Endothelial cell of umbilical vein (primary cell): ENCODE measurements at regions not wholly inside any gene's neighbourhood (a gene's known extent, or its start where the extent isn't known, plus 50 kb on each side); places are given as distances from the start of the nearest gene placed in this dataset.

Experiments used
- BruUV-seq: library from RNA; stranded (reverse); fragments of 400-500 nt; replicated peaks from 2 replicates; lab custom pipeline; 2021; lab: Mats Ljungman, UMichigan
- CTCF ChIA-PET: fragments of 300-600, 350-600 bp; sonication (Branson Sonifier 250); formaldehyde crosslinking; loops from one replicate; lab custom pipeline; 2021; ENCODE audit warnings: antibody characterized with exemption, inconsistent platforms; lab: Charles Lee
- POLR2A ChIA-PET: fragments of 300-600, 350-600 bp; sonication (Branson Sonifier 250); formaldehyde crosslinking; loops from one replicate; lab custom pipeline; 2021; ENCODE audit warnings: antibody characterized with exemption, inconsistent platforms; lab: Charles Lee
- DNase-seq: peaks from one replicate; pipeline ENCODE4 v3.0.0-alpha.2; 2011; ENCODE audit warnings: low read depth, low spot score
- FAIRE-seq: peaks from 2 replicates; lab custom pipeline; 2011; peaks lifted over from hg19 to GRCh38; lab: Jason Lieb, UNC
- H2AFZ ChIP-seq: 2 replicates; pipeline ENCODE4 v1.6.0; 2012; ENCODE audit warnings: low read depth, low read length, control low read depth, inconsistent platforms
- H3K27ac ChIP-seq: 2 replicates; pipeline ENCODE4 v1.5.1; 2011; ENCODE audit warnings: low read depth, mild to moderate bottlenecking, control low read depth, low read length, moderate library complexity; ENCODE audit not compliant: insufficient read depth
- H3K27me3 ChIP-seq, 2 experiments: 2 replicates each; pipeline versions ENCODE4 v1.6.0 to v1.6.1; 2011; ENCODE audit warnings: low read length in 2 of 2, mixed read lengths in 1 of 2; ENCODE audit not compliant: control insufficient read depth in 2 of 2, insufficient read depth in 2 of 2
- H3K36me3 ChIP-seq, 2 experiments: 2 replicates in 1 of 2; 3 replicates in 1 of 2; pipeline ENCODE4 v1.5.1; 2011; ENCODE audit warnings: low read length in 2 of 2, mild to moderate bottlenecking in 1 of 2, moderate library complexity in 1 of 2; ENCODE audit not compliant: control insufficient read depth in 2 of 2, insufficient read depth in 2 of 2; ENCODE audit errors: extremely low read depth in 1 of 2
- H3K4me1 ChIP-seq: 3 replicates; pipeline ENCODE4 v1.5.1; 2011; ENCODE audit warnings: mild to moderate bottlenecking, low read length; ENCODE audit not compliant: control insufficient read depth, insufficient read depth; ENCODE audit errors: extremely low read depth
- H3K4me2 ChIP-seq: 2 replicates; pipeline ENCODE4 v1.6.1; 2011; ENCODE audit warnings: low read length, control low read depth, mixed read lengths; ENCODE audit not compliant: insufficient read depth
- H3K4me3 ChIP-seq, 3 experiments: fragments of 200-600 bp in 1 of 3; sonication (generic), shearing (Covaris generic) in 1 of 3; replicated peaks in 1 of 3; 2 replicates each; pipeline ENCODE4 v1.5.1; 2011 to 2016; ENCODE audit warnings: control low read depth in 3 of 3, low read length in 3 of 3, mild to moderate bottlenecking in 2 of 3, inconsistent platforms in 1 of 3, low read depth in 1 of 3, moderate library complexity in 1 of 3; ENCODE audit not compliant: insufficient read depth in 1 of 3
- H3K79me2 ChIP-seq: 2 replicates; pipeline ENCODE4 v1.6.0; 2012; ENCODE audit warnings: low read length, inconsistent platforms; ENCODE audit not compliant: control insufficient read depth, insufficient read depth
- H3K9ac ChIP-seq: replicated peaks from 2 replicates; pipeline ENCODE3; 2011; ENCODE audit warnings: low read length, control low read depth; ENCODE audit not compliant: insufficient read depth; ENCODE audit errors: extremely low read depth
- H3K9me1 ChIP-seq: replicated peaks from 3 replicates; pipeline ENCODE4 v1.6.0; 2011; ENCODE audit warnings: mild to moderate bottlenecking, low read length; ENCODE audit not compliant: control insufficient read depth, insufficient read depth; ENCODE audit errors: extremely low read depth
- H3K9me3 ChIP-seq: replicated peaks from 2 replicates; pipeline ENCODE4 v1.5.1; 2012; ENCODE audit warnings: low read length, inconsistent platforms; ENCODE audit not compliant: control insufficient read depth, insufficient read depth
- H4K20me1 ChIP-seq: replicated peaks from 2 replicates; pipeline ENCODE3; 2011; ENCODE audit warnings: mild to moderate bottlenecking, low read length; ENCODE audit not compliant: control insufficient read depth, insufficient read depth; ENCODE audit errors: extremely low read depth
- CTCF ChIP-seq, 2 donors: IDR thresholded peaks; 1 replicate in 1 of 2; 2 replicates in 1 of 2; pipeline ENCODE4 v1.5.1; 2011; ENCODE audit warnings: low read length in 2 of 2, mild to moderate bottlenecking in 2 of 2, moderate library complexity in 2 of 2, control low read depth in 1 of 2, inconsistent platforms in 1 of 2, low read depth in 1 of 2; ENCODE audit not compliant: insufficient read depth in 1 of 2; ENCODE audit errors: extremely low read depth in 1 of 2
- EZH2 ChIP-seq: IDR thresholded peaks from 2 replicates; pipeline ENCODE4 v1.6.1; 2012; ENCODE audit warnings: borderline replicate concordance, low read depth, mild to moderate bottlenecking, moderate library complexity, low read length, inconsistent platforms; ENCODE audit not compliant: severe bottlenecking
- FOS ChIP-seq: IDR thresholded peaks from 2 replicates; pipeline ENCODE4 v1.6.1; 2011; ENCODE audit warnings: mild to moderate bottlenecking, low read length, moderate library complexity, borderline replicate concordance; ENCODE audit not compliant: insufficient read depth
- GATA2 ChIP-seq: IDR thresholded peaks from 2 replicates; pipeline ENCODE4 v1.7.0; 2011; ENCODE audit warnings: low read depth, mild to moderate bottlenecking, moderate library complexity, mixed read lengths, low read length; ENCODE audit not compliant: insufficient read length, insufficient read depth
- JUN ChIP-seq: IDR thresholded peaks from 2 replicates; pipeline ENCODE4 v1.6.1; 2011; ENCODE audit warnings: borderline replicate concordance, low read depth; ENCODE audit not compliant: insufficient read length, insufficient read depth
- MAX ChIP-seq: IDR thresholded peaks from 2 replicates; pipeline ENCODE4 v1.6.1; 2011; ENCODE audit not compliant: insufficient read depth, insufficient read length
- MYC ChIP-seq: IDR thresholded peaks from one replicate; pipeline ENCODE4 v1.6.1; 2011; ENCODE audit warnings: mild to moderate bottlenecking, low read depth, low read length
- POLR2A ChIP-seq: IDR thresholded peaks from 2 replicates; pipeline ENCODE4 v1.6.1; 2012; ENCODE audit warnings: low read depth, mild to moderate bottlenecking, control low read depth, low read length
- POLR2AphosphoS5 ChIP-seq: IDR thresholded peaks from 2 replicates; pipeline ENCODE4 v1.6.1; 2012; ENCODE audit warnings: low read depth, mild to moderate bottlenecking, control low read depth, low read length, moderate library complexity; ENCODE audit not compliant: insufficient read depth
- dilution Hi-C: fragments of 300-500 bp; cut with MboI; formaldehyde crosslinking; loops from one replicate; pipeline ENCODE4 v1.15.0; 2019; ENCODE audit warnings: low sequenced_read_pairs; ENCODE audit not compliant: extremely low pct_ligation_motif_present
- intact Hi-C: fragments of 100-400 bp; cut with micrococcal nuclease; formaldehyde crosslinking; loops from one replicate; pipeline ENCODE4 v1.10.0; 2022

- DNase-seq = no peak
- H3K9ac ChIP-seq = no peak overlapping the region
- intact Hi-C loops (no loop called here), dilution Hi-C loops (no loop called here)
- H3K4me1 ChIP-seq = no peaks in the 10 kb centered on the region
- no peaks in the 10 kb centered on the region for H3K9me1 ChIP-seq
- TF ChIP-seq CTCF (IDR thresholded peaks at IDR 0.05; ENCODE audit: extremely low read depth in 1 of 2, insufficient read depth in 1 of 2, low read depth in 1 of 2, low read length in 2 of 2) = no peak
- TF ChIP-seq MYC = no peak
- no peak for TF ChIP-seq POLR2A
- no peak for TF ChIP-seq GATA2
- TF ChIP-seq POLR2AphosphoS5 = no peak
- no peak for TF ChIP-seq FOS
- no peak for TF ChIP-seq MAX
- TF ChIP-seq JUN = no peak
- no peak for TF ChIP-seq EZH2
- H4K20me1 ChIP-seq = no peaks in the 10 kb centered on the region
- no peak overlapping the region for H3K4me2 ChIP-seq
- no peak overlapping the region for H2AFZ ChIP-seq
- no peaks in the 10 kb centered on the region for H3K79me2 ChIP-seq
- ChIA-PET POLR2A (no interaction called here), CTCF (no interaction called here)
- no TSS peak for BruUV-seq
- H3K4me3 ChIP-seq = no peak overlapping the region
- peaks cover 2% of the 10 kb centered on the region for H3K9me3 ChIP-seq
- no peaks in the 10 kb centered on the region for H3K36me3 ChIP-seq
- H3K27ac ChIP-seq = no peak overlapping the region
- H3K27me3 ChIP-seq = no peaks in the 10 kb centered on the region
- FAIRE-seq = no peak
Observed at GRCh38 chr15:91769476-91769875, 84.0 kb upstream of the SLCO3A1 start.
